Inferior parietal cortex (tissue), 1 donor: ENCODE measurements at regions not wholly inside any gene's neighbourhood (a gene's known extent, or its start where the extent isn't known, plus 50 kb on each side); places are given as distances from the start of the nearest gene placed in this dataset.

Source experiments
- DNase-seq: peaks from one replicate; pipeline ENCODE4 v3.0.0-alpha.2; 2016; ENCODE audit errors: extremely low spot score

DNA sequence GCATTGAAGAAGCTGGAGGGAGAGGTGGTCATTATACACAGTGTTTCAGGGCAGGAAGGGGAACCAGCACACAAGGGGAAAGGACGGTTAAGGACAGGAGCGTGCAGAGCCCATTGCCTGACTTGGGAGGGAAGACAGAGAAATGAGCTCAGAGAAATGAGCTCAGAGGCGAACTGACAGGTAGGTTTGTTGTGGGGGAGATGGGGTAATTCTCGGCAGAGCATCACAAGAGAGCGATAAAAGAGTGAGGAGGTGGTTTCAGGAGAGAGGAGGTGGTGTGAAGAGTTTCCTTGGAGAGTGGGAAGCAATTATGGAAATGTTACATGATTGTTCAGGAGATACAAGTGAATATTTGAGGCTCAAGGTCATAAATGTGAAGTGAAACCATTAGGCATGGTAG, 61.0 kb downstream of the MRGPRX1 start:
- no peak for DNase-seq

GRCh38 chr11:18865951-18866350, 73.3 kb downstream of the MRGPRX1 start:
- DNase-seq, result no peak

DNA sequence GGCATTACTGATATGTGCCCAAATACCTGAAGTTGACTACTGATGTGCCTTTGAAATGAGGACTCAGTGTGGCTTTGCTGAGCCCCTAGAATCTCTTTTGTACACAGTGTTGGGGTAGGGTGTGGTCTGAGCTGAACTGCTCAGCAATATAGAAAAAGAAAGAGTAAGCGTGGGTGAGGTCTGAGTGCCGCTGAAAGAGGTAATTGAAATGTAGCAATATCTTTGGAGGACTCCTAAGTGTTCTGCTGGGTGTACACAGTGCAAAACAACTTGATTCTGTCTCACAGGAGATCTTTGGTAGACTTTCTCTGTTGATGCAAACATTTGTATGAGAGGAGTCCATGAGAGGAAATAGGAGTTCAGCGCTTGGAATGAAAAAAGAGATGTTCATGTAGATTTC, 73.7 kb upstream of the PTPN5 start:
- no peak for DNase-seq

GRCh38 chr11:18853086-18853720, 61.6 kb upstream of the PTPN5 start:
- peak; percentile 5 for DNase-seq

GRCh38 chr11:18849406-18849805, 57.8 kb upstream of the PTPN5 start:
- DNase-seq, result no peak

- peak; percentile 8 for DNase-seq
Observed at GRCh38 chr11:18844753-18845367, 53.3 kb upstream of the PTPN5 start.
